ENCODE measurements at regions not wholly inside any gene's neighbourhood (a gene's known extent, or its start where the extent isn't known, plus 50 kb on each side); places are given as distances from the start of the nearest gene placed in this dataset.

- H3K9ac ChIP-seq (ENCODE audit: low read length): no peak overlapping the region
- H4K8ac ChIP-seq (ENCODE audit: low read depth, low read length): no peak overlapping the region
- no peak overlapping the region for H3K18ac ChIP-seq (ENCODE audit: low read length)
- H3K56ac ChIP-seq (ENCODE audit: low read length): no peak overlapping the region
- no peak overlapping the region for H2BK120ac ChIP-seq (ENCODE audit: low read depth, low read length)
- no peak overlapping the region for H3K4me3 ChIP-seq (ENCODE audit: low read length)
- WGBS (ENCODE audit: extremely low coverage, insufficient coverage, low lambda C conversion rate): no CpG with 5 or more reads among the region's 1 CpG
- no peak overlapping the region for H3K27ac ChIP-seq (ENCODE audit: low read depth, low read length)
- H2AK5ac ChIP-seq (ENCODE audit: low read length): no peak overlapping the region
- H3K4ac ChIP-seq (ENCODE audit: low read depth, low read length): no peak overlapping the region
- no peak overlapping the region for H3K4me2 ChIP-seq (ENCODE audit: low read length)
- H3K79me2 ChIP-seq (ENCODE audit: control insufficient read depth, insufficient read depth, low read length): no peaks in the 10 kb centered on the region
- H3K79me1 ChIP-seq (ENCODE audit: low read length): no peaks in the 10 kb centered on the region
- DNase-seq: no peak
- H3K23ac ChIP-seq (ENCODE audit: low read length): no peak overlapping the region
- H3K4me1 ChIP-seq (ENCODE audit: control insufficient read depth, low read depth, low read length): no peaks in the 10 kb centered on the region
- H3K36me3 ChIP-seq (ENCODE audit: control insufficient read depth, insufficient read depth, low read length): no peaks in the 10 kb centered on the region
- no peaks in the 10 kb centered on the region for H3K27me3 ChIP-seq (ENCODE audit: insufficient read depth, low read length, poor library complexity)
- H2BK5ac ChIP-seq (ENCODE audit: low read length): no peak overlapping the region
- no peak overlapping the region for H4K5ac ChIP-seq (ENCODE audit: low read length)
- no peak overlapping the region for H2BK15ac ChIP-seq (replicated peaks; ENCODE audit: low read depth)
Observed at GRCh38 chr11:15419696-15420095, 305.0 kb downstream of the INSC start.

GRCh38 chr11:15430381-15430780, 315.7 kb downstream of the INSC start:
- no peak overlapping the region for H2BK5ac ChIP-seq (ENCODE audit: low read length)
- no peak overlapping the region for H2BK120ac ChIP-seq (ENCODE audit: low read depth, low read length)
- no peaks in the 10 kb centered on the region for H3K79me2 ChIP-seq (ENCODE audit: control insufficient read depth, insufficient read depth, low read length)
- H3K9ac ChIP-seq (ENCODE audit: low read length): no peak overlapping the region
- no peak overlapping the region for H3K27ac ChIP-seq (ENCODE audit: low read depth, low read length)
- no peak for DNase-seq
- WGBS (ENCODE audit: extremely low coverage, insufficient coverage, low lambda C conversion rate): no CpG with 5 or more reads among the region's 3 CpGs
- H3K27me3 ChIP-seq (ENCODE audit: insufficient read depth, low read length, poor library complexity): no peaks in the 10 kb centered on the region
- no peak overlapping the region for H2BK15ac ChIP-seq (replicated peaks; ENCODE audit: low read depth)
- no peak overlapping the region for H3K56ac ChIP-seq (ENCODE audit: low read length)
- H3K36me3 ChIP-seq (ENCODE audit: control insufficient read depth, insufficient read depth, low read length): no peaks in the 10 kb centered on the region
- no peaks in the 10 kb centered on the region for H3K4me1 ChIP-seq (ENCODE audit: control insufficient read depth, low read depth, low read length)
- H3K4me3 ChIP-seq (ENCODE audit: low read length): no peak overlapping the region
- no peak overlapping the region for H3K18ac ChIP-seq (ENCODE audit: low read length)
- H3K79me1 ChIP-seq (ENCODE audit: low read length): no peaks in the 10 kb centered on the region
- H3K4ac ChIP-seq (ENCODE audit: low read depth, low read length): no peak overlapping the region
- H4K5ac ChIP-seq (ENCODE audit: low read length): no peak overlapping the region
- H3K4me2 ChIP-seq (ENCODE audit: low read length): no peak overlapping the region
- H3K23ac ChIP-seq (ENCODE audit: low read length): no peak overlapping the region
- no peak overlapping the region for H4K8ac ChIP-seq (ENCODE audit: low read depth, low read length)
- H2AK5ac ChIP-seq (ENCODE audit: low read length): no peak overlapping the region

GRCh38 chr11:15434529-15434928, 319.8 kb downstream of the INSC start:
- no peak overlapping the region for H2BK120ac ChIP-seq (ENCODE audit: low read depth, low read length)
- H2AK5ac ChIP-seq (ENCODE audit: low read length): no peak overlapping the region
- no peaks in the 10 kb centered on the region for H3K4me1 ChIP-seq (ENCODE audit: control insufficient read depth, low read depth, low read length)
- H3K4me3 ChIP-seq (ENCODE audit: low read length): no peak overlapping the region
- no peak overlapping the region for H2BK5ac ChIP-seq (ENCODE audit: low read length)
- H4K8ac ChIP-seq (ENCODE audit: low read depth, low read length): no peak overlapping the region
- H3K27ac ChIP-seq (ENCODE audit: low read depth, low read length): no peak overlapping the region
- H3K4me2 ChIP-seq (ENCODE audit: low read length): no peak overlapping the region
- H3K36me3 ChIP-seq (ENCODE audit: control insufficient read depth, insufficient read depth, low read length): no peaks in the 10 kb centered on the region
- no CpG with 5 or more reads among the region's 3 CpGs for WGBS (ENCODE audit: extremely low coverage, insufficient coverage, low lambda C conversion rate)
- no peak for DNase-seq
- no peaks in the 10 kb centered on the region for H3K27me3 ChIP-seq (ENCODE audit: insufficient read depth, low read length, poor library complexity)
- no peaks in the 10 kb centered on the region for H3K79me1 ChIP-seq (ENCODE audit: low read length)
- no peaks in the 10 kb centered on the region for H3K79me2 ChIP-seq (ENCODE audit: control insufficient read depth, insufficient read depth, low read length)
- H3K9ac ChIP-seq (ENCODE audit: low read length): no peak overlapping the region
- no peak overlapping the region for H3K23ac ChIP-seq (ENCODE audit: low read length)
- H2BK15ac ChIP-seq (replicated peaks; ENCODE audit: low read depth): no peak overlapping the region
- H3K18ac ChIP-seq (ENCODE audit: low read length): no peak overlapping the region
- no peak overlapping the region for H3K4ac ChIP-seq (ENCODE audit: low read depth, low read length)
- no peak overlapping the region for H3K56ac ChIP-seq (ENCODE audit: low read length)
- no peak overlapping the region for H4K5ac ChIP-seq (ENCODE audit: low read length)

- Histone ChIP-seq H3K79me1 (ENCODE audit: low read length) (no peaks in the 10 kb centered on the region), H2BK5ac (ENCODE audit: low read length) (no peak overlapping the region), H4K5ac (ENCODE audit: low read length) (no peak overlapping the region), H3K18ac (ENCODE audit: low read length) (no peak overlapping the region), H3K4me3 (ENCODE audit: low read length) (no peak overlapping the region), H3K36me3 (ENCODE audit: control insufficient read depth, insufficient read depth, low read length) (no peaks in the 10 kb centered on the region), H2BK120ac (ENCODE audit: low read depth, low read length) (no peak overlapping the region), H3K79me2 (ENCODE audit: control insufficient read depth, insufficient read depth, low read length) (no peaks in the 10 kb centered on the region), H3K27ac (ENCODE audit: low read depth, low read length) (no peak overlapping the region), H3K4ac (ENCODE audit: low read depth, low read length) (no peak overlapping the region), H3K4me2 (ENCODE audit: low read length) (no peak overlapping the region), H3K4me1 (ENCODE audit: control insufficient read depth, low read depth, low read length) (peaks cover 2% of the 10 kb centered on the region), H3K56ac (ENCODE audit: low read length) (no peak overlapping the region), H3K9ac (ENCODE audit: low read length) (no peak overlapping the region), H3K27me3 (ENCODE audit: insufficient read depth, low read length, poor library complexity) (no peaks in the 10 kb centered on the region), H2AK5ac (ENCODE audit: low read length) (peak overlapping the region; percentile 43), H2BK15ac (replicated peaks; ENCODE audit: low read depth) (no peak overlapping the region), H4K8ac (ENCODE audit: low read depth, low read length) (no peak overlapping the region), H3K23ac (ENCODE audit: low read length) (no peak overlapping the region)
- DNase-seq: no peak
- no CpG with 5 or more reads among the region's 4 CpGs for WGBS (ENCODE audit: extremely low coverage, insufficient coverage, low lambda C conversion rate)
Observed at GRCh38 chr11:15446315-15446714, 331.6 kb downstream of the INSC start.

- Histone ChIP-seq H3K4me2 (ENCODE audit: low read length) (no peak overlapping the region), H4K5ac (ENCODE audit: low read length) (no peak overlapping the region), H3K4me1 (ENCODE audit: control insufficient read depth, low read depth, low read length) (peaks cover 2% of the 10 kb centered on the region), H3K56ac (ENCODE audit: low read length) (no peak overlapping the region), H4K8ac (ENCODE audit: low read depth, low read length) (no peak overlapping the region), H3K27me3 (ENCODE audit: insufficient read depth, low read length, poor library complexity) (no peaks in the 10 kb centered on the region), H3K4ac (ENCODE audit: low read depth, low read length) (no peak overlapping the region), H2BK15ac (replicated peaks; ENCODE audit: low read depth) (no peak overlapping the region), H3K27ac (ENCODE audit: low read depth, low read length) (no peak overlapping the region), H3K79me2 (ENCODE audit: control insufficient read depth, insufficient read depth, low read length) (no peaks in the 10 kb centered on the region), H3K4me3 (ENCODE audit: low read length) (no peak overlapping the region), H3K9ac (ENCODE audit: low read length) (no peak overlapping the region), H2AK5ac (ENCODE audit: low read length) (no peak overlapping the region), H3K18ac (ENCODE audit: low read length) (no peak overlapping the region), H3K23ac (ENCODE audit: low read length) (no peak overlapping the region), H2BK5ac (ENCODE audit: low read length) (no peak overlapping the region), H3K79me1 (ENCODE audit: low read length) (no peaks in the 10 kb centered on the region), H2BK120ac (ENCODE audit: low read depth, low read length) (no peak overlapping the region), H3K36me3 (ENCODE audit: control insufficient read depth, insufficient read depth, low read length) (no peaks in the 10 kb centered on the region)
- DNase-seq: peak; percentile 19
- no CpG with 5 or more reads among the region's 3 CpGs for WGBS (ENCODE audit: extremely low coverage, insufficient coverage, low lambda C conversion rate)
Observed at GRCh38 chr11:15446929-15447328, 332.2 kb downstream of the INSC start.

- no peak overlapping the region for H3K56ac ChIP-seq (ENCODE audit: low read length)
- H3K18ac ChIP-seq (ENCODE audit: low read length): no peak overlapping the region
- no peak overlapping the region for H3K27ac ChIP-seq (ENCODE audit: low read depth, low read length)
- peaks cover under 1% of the 10 kb centered on the region for H3K4me1 ChIP-seq (ENCODE audit: control insufficient read depth, low read depth, low read length)
- H2BK15ac ChIP-seq (replicated peaks; ENCODE audit: low read depth): no peak overlapping the region
- no peaks in the 10 kb centered on the region for H3K79me1 ChIP-seq (ENCODE audit: low read length)
- H2BK5ac ChIP-seq (ENCODE audit: low read length): no peak overlapping the region
- H3K4me2 ChIP-seq (ENCODE audit: low read length): no peak overlapping the region
- H4K5ac ChIP-seq (ENCODE audit: low read length): no peak overlapping the region
- no peaks in the 10 kb centered on the region for H3K27me3 ChIP-seq (ENCODE audit: insufficient read depth, low read length, poor library complexity)
- H3K23ac ChIP-seq (ENCODE audit: low read length): no peak overlapping the region
- H4K8ac ChIP-seq (ENCODE audit: low read depth, low read length): no peak overlapping the region
- H2AK5ac ChIP-seq (ENCODE audit: low read length): no peak overlapping the region
- H3K9ac ChIP-seq (ENCODE audit: low read length): no peak overlapping the region
- H3K4me3 ChIP-seq (ENCODE audit: low read length): no peak overlapping the region
- no peak for DNase-seq
- no peaks in the 10 kb centered on the region for H3K79me2 ChIP-seq (ENCODE audit: control insufficient read depth, insufficient read depth, low read length)
- H3K4ac ChIP-seq (ENCODE audit: low read depth, low read length): no peak overlapping the region
- H2BK120ac ChIP-seq (ENCODE audit: low read depth, low read length): no peak overlapping the region
- WGBS (ENCODE audit: extremely low coverage, insufficient coverage, low lambda C conversion rate): no CpG with 5 or more reads among the region's 2 CpGs
- H3K36me3 ChIP-seq (ENCODE audit: control insufficient read depth, insufficient read depth, low read length): no peaks in the 10 kb centered on the region
Observed at GRCh38 chr11:15451713-15452112, 337.0 kb downstream of the INSC start.
